GM19238 (cell line): ENCODE measurements at regions not wholly inside any gene's neighbourhood (a gene's known extent, or its start where the extent isn't known, plus 50 kb on each side); places are given as distances from the start of the nearest gene placed in this dataset.
"Not testable (repeated sequence)": the region's sequence is repeated elsewhere in the genome, so short reads cannot be mapped to it uniquely, and the experiment has no call there.

ENCODE experiments used
- DNase-seq: peaks from one replicate; pipeline ENCODE4 v3.0.0; 2011; ENCODE audit warnings: low spot score; ENCODE audit not compliant: insufficient read length

DNA sequence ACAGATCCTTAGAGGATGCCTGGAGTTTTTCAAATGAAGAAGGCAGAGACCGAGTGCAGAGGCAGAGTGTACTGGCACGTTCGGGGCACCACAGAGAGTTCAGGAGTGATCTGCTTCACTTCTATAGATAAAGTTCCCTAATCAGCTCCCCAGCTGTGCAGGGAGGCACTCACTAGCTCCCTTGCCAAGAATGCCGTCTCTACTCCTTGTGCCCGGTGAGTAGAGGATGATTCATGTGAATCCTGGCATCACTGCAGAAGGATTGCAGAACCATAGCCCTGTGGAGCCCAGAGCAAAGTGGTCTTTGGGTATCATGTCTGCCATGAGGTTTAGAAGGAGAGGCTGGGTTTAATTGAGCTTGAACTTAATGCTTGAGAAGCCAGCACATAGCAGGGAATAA, 510.1 kb upstream of the RAB6C start:
- no peak for DNase-seq

DNA sequence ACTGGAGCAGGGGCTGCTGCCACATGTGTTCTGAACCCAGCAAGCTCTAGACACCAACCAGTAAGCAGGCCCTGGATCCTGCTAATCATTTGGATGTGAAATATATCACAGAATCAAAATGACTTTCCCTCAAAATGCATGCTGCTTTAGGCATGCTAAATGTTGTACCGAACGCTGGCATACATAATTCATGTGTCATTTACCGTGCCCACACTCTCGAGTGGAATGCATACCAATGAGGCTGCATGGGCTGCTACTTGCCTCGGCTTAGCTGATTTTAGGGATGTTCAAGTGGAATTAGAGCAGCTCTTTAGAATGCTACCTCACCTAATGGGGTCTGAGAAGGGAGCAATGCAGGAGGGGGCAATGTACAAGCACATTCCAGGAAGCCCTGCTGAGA, 509.6 kb upstream of the RAB6C start:
- no peak for DNase-seq

DNA sequence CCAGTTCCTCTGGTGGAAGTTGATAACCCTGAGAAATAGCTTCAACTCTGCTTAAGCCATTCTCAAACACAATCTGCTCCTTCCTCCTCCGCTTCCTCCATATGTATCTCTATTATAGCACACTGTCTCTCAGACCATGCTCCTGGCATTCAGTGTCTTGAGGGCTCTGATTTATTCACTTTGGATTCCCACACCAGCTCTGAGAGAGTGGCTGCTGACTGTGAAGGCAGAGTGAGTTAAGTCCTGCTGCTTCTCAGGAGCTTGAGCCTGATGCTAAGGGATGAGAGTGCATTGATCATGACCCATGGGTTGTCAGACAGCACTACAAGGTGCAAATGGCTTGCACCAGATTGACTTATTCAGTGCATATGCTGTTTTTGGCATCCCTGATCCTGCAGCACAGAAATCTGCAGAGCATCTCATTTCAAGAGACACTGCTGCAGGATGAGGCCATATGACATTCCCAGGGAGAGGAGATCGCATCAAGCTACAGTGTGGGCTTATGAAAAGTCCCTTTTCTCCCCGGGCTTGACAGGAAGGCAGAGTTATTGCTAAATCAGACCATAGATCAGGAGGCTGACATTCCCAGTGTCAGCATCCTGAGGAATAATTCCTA, 500.5 kb upstream of the RAB6C start:
- DNase-seq: no peak

DNA sequence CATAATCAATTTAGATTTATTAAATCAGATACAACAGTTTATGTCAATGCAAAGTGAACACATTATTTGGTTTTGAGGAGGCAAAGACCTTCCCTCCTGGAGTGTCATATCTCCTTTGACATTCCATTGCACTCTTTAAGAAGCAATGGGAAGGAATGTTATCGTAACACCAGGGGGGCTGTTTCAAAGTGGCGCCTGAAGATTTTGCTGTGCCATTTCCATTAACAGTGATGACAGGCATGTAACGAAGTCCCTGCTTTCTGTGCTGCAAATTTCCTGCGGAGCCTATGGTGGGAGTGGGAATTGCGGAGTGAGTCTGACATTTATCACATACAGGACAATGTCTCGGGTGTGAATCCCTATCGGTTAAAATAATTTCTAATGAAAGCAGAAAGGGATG, 499.6 kb upstream of the RAB6C start:
- no peak for DNase-seq

DNA sequence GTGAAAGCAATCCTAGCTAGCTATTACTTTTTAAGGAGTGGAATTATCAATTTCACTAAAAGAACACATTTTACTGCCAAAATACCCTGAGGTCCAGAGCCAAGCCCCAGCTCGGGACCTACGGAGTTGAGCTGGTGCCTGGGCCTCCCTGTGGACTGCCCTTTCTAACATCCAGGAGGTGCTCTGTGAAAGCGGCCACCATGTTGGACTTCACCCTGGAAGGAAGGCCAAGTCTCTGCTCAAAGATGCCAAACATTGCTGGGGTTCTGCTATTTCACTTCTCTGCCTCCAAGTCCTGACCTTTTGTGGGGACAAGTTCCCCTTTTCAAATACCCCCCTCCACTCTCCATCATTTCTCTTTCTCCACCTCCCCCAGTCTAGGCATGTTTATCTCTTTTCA, 498.7 kb upstream of the RAB6C start:
- DNase-seq: no peak

DNA sequence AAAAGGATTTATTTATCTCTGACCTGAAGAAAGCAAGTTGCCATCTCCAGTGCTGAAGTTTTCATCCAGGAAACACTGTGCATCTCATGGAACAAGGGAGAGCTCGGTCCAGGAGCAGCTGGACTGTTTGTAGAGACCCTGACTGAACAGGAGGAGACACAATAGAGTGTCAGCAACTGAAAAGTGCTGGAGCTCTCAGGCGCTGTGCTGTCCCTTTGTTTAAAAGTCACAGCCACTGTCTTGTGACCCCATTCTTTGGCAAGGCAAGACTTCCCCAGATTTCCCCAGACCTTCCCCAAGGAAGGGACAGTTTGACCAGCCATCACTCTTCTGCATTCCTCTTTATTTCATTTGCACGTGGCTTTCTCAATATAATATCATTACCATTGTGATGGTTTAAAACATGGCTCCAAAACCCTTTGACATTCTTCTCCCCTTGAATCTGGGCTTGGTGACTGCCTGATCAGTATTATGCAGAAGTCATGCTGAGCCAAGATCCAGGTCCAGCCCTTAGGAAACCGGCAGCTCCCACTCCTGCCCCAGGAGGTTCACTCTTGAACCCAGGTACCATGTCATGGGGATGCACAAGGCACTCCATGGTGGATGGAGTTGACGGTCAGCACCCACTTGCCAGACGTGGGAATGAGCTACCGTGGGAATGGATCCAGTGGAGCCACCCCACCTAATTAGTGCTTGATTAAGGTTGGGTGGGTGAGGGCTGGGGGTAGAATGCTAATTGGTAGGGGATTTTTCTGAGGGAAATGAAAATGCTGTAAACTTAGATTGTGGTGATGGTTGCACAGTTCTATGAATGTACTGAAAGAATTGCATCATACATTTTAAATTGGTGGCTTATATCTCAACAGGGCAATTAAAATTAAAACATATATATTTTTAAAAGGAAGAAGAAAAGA, 497.9 kb upstream of the RAB6C start:
- no peak for DNase-seq

DNA sequence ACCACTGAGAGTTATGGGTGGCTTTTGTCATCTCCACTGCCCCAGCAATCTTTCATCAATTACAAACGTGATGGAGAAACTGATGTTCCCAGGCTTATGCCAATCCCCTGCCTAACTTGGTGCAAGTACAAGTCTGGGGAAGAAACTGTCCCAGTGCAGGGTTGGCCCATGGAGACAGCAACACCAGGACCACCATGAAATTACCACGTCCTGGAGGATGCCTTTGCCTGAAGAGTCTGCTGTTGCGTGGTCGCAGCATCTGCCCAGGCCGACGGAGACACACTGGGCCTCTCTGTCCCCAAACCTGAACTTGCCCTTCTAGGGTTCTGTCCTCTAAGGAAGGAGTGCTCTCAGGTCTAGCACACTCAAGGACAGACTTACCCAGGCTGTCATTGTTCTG, 496.8 kb upstream of the RAB6C start:
- DNase-seq: no peak

DNA sequence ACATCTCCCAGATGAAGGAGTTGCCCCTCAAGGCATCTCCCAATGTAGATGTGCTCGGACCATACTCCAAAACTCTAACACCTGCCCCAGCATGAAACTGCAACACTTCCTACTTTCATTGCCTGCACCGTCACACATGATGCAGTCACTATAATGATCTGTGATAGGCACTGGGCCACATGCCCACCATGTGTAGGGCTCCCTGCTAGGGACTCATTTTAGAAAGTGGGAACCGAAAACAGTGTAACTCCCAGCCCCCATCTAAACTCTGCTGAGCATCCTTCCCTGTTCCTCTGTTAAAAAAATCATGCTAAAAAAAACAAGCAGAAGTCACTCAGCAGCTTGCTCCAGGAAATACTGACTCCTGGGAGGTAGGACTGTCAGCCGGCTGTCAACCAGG, 496.1 kb upstream of the RAB6C start:
- DNase-seq: no peak

DNA sequence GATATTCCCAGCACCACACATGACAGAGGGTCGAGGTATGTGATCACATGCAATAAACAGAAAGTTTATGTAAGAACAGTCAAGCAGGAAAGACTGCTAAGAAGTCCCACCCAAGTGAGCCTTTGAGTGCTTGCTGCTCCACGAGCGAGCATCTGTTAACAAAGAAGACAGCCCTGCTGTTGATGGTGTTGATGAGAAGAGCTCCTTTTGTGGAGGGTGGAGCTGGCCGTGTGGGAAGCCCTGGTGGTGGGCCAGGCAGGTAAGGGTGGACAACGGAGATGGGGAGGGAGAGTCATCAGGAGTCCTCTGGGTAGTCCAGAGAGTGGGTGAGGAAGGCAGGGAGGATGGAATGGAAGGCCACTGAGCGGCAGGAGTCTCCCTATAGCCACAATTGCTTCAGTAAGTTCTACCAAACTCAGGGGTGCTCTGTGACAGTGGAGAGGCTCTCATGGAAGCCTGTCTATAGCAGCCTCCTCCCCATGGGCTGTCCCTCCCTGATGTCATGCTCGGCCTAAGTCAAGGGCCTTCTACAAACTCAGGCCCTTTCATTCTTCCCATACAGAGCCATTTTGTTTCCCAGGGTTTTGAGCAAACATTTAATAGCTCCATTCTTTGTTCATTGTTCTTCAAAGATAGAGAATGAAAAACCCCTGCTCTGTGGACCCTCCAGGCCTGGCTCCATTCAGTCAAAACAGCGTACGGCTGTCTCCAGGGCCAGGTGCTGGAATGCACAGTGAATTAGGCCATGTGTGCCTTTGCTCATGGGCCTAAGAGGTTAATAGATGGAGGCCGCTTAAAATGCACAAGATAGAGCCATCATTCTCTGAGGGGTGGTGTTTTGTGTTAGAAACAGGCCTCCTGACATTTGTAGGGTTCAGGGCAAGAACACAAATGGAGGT, 494.2 kb upstream of the RAB6C start:
- no peak for DNase-seq

DNA sequence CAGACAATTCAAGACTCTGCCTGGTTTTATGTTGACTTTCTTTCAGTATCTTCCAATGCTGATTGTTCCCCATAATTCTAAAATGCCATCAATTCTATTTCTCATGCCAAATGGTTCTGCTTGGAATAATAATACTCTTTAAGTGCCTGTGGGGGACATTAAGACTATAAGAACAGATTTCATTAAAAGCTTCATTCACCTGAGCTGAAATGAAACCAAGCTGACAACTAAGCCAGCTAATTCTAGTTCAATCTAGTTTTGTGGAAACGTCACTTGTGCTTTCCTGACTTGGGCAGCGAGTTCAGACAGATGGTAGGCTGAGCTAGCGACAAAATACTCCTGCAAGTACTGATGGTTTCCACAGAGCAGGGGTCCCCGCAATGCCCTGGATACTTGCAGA, 491.1 kb upstream of the RAB6C start:
- DNase-seq: no peak

DNA sequence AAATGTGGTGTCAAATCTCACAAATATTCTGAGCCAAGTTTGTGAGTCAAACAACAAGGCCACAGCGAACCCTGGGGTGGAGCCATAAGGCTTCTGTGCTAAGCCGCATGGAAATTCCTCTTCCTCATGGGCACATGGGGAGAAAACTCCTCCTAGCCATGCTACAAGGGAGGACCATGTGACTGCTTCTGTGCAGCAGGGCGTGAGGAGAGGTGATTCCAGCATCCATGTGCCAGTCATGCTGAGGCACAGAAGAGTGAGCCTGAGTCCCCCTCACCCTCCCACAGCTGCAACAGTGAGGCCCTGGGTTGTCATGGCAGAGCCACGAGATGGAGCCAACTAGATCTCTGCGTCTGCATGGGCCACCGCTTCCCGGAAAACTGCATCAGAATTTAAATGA, 488.8 kb upstream of the RAB6C start:
- DNase-seq: no peak

DNA sequence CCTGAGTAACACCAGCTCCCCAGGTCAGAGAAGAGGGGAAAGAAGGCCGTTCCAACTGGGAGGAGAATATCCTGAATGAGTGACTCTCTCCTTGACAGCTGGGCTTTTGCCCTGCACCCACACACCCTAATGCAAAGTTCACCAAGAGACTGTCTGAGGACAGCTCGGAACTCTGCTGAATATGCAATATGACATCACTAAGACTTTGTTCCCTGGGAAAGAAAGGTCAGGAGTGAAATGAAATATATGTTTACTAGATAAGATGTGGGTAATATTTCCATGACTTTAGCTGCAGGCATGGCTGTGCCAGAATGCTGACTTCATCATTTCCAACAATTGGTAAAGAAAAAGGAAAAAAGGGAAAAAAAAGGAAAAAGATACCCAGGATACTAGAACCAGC, 488.2 kb upstream of the RAB6C start:
- no peak for DNase-seq

DNA sequence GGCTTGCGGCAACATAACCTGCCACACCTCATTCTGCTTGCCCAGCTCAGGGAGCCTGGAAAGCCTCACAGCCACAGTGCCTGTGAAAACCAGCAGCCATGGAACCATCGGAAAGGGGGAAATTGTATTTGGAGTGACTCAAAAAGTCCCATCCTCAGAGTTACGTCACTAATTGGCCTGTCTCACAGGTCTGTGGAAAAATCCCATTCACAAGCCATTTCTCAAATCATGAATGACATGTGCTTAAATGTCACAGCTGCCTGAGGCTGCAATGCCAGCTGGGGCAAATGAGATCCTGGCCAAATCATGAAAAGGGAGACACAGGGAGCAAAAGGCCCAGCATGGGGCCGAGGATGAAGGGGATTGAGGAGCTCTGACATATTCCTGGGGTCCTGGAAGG, 486.9 kb upstream of the RAB6C start:
- no peak for DNase-seq

DNA sequence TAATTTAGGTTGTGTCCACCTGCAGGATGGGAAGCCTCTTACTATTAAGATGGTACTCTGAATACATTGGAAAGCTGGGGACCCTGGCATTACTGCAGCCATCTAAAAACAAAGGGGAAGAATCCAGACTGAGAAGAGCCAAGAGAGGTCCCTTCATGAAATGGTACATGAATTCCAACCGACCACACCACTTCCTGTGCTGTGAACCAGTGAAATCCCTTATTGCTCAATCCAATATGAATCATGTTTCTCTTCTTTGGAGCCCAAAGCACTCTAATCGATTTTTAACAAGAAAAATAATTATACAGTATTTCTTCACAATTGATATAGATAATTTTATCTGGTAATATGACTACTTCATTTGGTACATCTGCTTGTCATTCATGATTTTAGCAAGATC, 479.7 kb upstream of the RAB6C start:
- no peak for DNase-seq

DNA sequence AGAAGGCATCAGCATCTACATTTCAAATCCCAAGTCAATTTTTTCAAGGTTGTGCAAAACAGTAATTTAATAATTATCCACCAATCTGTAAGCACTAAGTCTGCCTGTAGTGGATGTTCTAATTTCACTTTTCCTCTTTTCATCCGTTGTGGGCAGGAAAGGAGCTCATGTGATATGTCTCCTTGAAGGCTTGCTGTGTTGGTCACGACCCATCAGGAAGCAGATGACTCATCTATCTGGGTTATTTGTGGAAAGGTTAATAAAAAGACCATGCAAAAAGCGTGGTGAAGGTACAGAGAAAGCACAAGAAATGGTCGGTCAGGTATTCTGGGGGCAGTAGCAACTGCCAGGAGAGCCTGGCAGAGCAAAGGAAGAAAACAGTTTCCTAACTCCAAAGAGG, 476.7 kb upstream of the RAB6C start:
- no peak for DNase-seq

DNA sequence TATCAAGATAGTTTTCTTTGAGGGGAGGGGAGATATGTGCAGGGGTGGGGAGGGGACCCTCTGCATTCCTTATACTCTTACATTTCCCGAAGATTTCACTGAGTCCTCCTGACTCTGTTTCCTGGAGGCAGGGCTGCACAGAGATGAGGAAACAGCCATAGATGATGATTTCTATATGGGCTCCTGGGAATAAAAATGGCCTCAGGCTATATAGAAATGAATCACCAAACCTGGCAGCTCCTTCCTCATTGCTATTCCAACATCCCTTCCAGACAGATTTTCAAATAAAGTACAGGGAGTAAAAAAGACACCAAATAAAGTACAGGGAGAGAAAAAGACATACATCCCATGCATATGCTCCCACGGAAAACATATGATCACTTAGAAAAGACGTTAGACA, 474.8 kb upstream of the RAB6C start:
- no peak for DNase-seq

DNA sequence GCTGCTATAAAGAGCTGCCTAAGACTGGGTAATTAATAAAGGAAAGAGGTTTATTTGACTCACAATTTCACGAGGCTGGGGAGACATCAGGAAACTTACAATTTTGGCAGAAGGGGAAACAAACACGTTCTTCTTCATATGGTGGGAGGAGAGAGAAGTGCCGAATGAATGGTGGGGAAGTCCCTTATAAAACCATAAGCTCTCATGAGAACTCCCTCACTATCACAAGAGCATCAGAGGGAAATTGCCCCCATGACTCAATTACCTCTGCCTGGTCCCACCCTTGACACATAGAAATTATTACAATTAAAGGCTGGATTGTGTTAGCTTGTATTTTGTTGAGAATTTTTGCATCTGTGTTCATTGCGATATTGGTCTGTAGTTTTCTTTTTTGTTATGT, 460.5 kb upstream of the RAB6C start:
- no peak for DNase-seq

DNA sequence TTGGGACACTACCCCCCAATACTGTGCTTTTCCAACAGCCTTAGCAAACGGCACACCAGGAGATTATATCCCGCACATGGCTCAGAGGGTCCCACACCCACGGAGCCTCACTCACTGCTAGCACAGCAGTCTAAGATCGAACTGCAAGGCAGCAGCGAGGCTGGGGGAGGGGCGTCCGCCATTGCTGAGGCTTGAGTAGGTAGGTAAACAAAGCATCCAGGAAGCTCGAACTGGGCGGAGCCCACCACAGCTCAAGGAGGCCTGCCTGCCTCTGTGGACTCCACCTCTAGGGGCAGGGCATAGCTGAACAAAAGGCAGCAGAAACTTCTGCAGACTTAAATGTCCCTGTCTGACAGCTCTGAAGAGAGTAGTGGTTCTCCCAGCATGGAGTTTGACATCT, 447.3 kb upstream of the RAB6C start:
- not testable (repeated sequence) for DNase-seq

DNA sequence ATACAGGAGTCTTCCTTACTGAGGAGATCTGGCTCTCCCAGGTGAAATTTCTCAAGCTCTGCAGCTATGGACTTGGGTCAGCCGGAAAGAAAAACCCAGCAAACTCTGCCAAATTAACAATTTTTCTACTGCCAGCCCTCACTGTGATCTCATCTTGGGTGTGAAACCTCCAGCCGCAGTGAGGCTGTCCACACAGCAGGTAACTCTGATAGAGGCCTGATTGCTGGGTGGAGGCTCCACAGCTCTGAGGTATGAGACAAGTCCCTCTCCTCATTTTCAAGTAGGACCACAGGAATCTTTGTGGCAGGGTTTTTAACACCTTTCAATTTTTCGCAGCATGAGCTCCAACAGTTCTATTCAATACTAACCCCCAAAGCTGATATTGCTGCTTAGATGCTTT, 430.6 kb upstream of the RAB6C start:
- DNase-seq: no peak

DNA sequence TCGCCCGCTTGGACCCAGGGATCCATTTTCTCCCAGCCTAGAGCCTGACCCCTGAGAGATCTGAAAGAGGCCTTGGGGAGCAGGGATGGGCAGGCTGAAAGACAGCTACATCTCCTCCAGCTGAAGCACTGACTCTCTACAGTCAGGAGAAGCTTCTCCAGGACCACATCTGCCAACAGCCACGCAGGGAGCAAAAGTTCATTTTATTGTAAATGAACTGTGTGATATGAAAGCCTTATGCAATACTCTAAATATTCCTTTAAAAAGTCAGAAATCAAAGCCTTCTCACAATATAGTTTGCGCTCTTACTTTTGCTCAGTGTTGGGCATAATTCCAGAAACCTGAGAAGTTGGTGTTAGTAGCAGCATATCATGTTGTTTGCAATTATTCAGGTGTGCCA, 428.9 kb upstream of the RAB6C start:
- DNase-seq: no peak

DNA sequence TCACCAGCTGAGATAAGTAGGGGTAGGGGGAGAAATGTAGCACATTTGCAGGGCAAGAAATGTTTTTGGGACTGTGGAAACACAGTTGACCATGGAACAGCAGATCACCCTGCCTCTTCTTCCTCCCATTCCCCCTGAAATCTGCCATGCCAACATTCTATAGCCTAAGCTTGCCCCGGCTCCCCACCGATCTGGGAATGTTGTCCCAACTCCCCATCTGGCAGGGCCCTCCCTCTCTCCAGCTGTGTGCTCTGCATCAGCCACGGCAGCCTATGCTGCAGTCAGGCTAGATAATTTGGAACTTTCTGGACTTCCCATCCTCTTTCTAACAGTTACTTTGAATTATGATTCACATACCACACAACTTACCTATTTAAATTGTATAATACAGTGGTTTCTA, 425.1 kb upstream of the RAB6C start:
- no peak for DNase-seq

DNA sequence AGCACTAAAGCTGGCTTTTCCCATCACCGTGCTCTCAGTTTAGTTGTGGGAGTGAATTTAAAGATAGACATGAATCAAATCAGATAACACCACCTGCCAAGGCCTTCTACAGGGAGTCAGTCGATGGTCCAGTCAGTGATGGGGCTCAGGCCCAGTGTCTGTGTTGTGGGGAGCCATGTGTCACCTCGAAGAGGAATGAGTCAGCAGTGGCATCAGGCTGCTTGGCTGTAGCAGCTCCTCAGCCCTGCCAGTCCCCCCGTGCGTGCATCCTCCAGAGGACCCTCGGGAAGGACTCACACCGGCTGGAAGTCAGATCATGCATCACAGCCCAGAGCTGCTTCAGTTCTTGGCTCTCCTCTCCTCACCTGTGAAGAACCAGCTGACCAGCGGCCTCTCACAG, 420.4 kb upstream of the RAB6C start:
- DNase-seq: no peak
